ENCODE measurements at regions not wholly inside any gene's neighbourhood (a gene's known extent, or its start where the extent isn't known, plus 50 kb on each side); places are given as distances from the start of the nearest gene placed in this dataset.

- no peaks in the 10 kb centered on the region for H4K20me1 ChIP-seq (replicated peaks; ENCODE audit: control insufficient read depth, extremely low read depth, insufficient read depth, low read length)
- no peaks in the 10 kb centered on the region for H3K79me2 ChIP-seq (ENCODE audit: control insufficient read depth, insufficient read depth, low read length)
- no peak overlapping the region for H3K9ac ChIP-seq (replicated peaks; ENCODE audit: extremely low read depth, insufficient read depth, low read length)
- no peaks in the 10 kb centered on the region for H3K36me3 ChIP-seq (ENCODE audit: control insufficient read depth in 2 of 2, extremely low read depth in 1 of 2, insufficient read depth in 2 of 2, low read length in 2 of 2)
- dilution Hi-C loops (cut with MboI; ENCODE audit: extremely low pct_ligation_motif_present, low sequenced_read_pairs): no loop called here
- no peaks in the 10 kb centered on the region for H3K9me1 ChIP-seq (replicated peaks; ENCODE audit: control insufficient read depth, extremely low read depth, insufficient read depth, low read length)
- BruUV-seq (replicated peaks): no TSS peak
- no peaks in the 10 kb centered on the region for H3K9me3 ChIP-seq (replicated peaks; ENCODE audit: control insufficient read depth, insufficient read depth, low read length)
- H3K27ac ChIP-seq (ENCODE audit: insufficient read depth, low read depth, low read length): no peak overlapping the region
- no peaks in the 10 kb centered on the region for H3K27me3 ChIP-seq (ENCODE audit: control insufficient read depth in 2 of 2, insufficient read depth in 2 of 2, low read length in 2 of 2)
- FAIRE-seq (no peak), DNase-seq (ENCODE audit: low read depth, low spot score) (no peak)
- CTCF ChIA-PET: no interaction called here
- H2AFZ ChIP-seq (ENCODE audit: low read depth, low read length): no peak overlapping the region
- H3K4me2 ChIP-seq (ENCODE audit: insufficient read depth, low read length): no peak overlapping the region
- POLR2A ChIA-PET: no interaction called here
- H3K4me3 ChIP-seq (replicated peaks in 1 of 3; ENCODE audit: insufficient read depth in 1 of 3, low read depth in 1 of 3, low read length in 3 of 3): no peak overlapping the region
- TF ChIP-seq MAX (IDR thresholded peaks at IDR 0.05; ENCODE audit: insufficient read depth, insufficient read length) (no peak), POLR2AphosphoS5 (IDR thresholded peaks at IDR 0.05; ENCODE audit: insufficient read depth, low read depth, low read length) (no peak), FOS (IDR thresholded peaks at IDR 0.05; ENCODE audit: borderline replicate concordance, insufficient read depth, low read length) (no peak), GATA2 (IDR thresholded peaks at IDR 0.05; ENCODE audit: insufficient read depth, insufficient read length, low read depth, low read length) (no peak), POLR2A (IDR thresholded peaks at IDR 0.05; ENCODE audit: low read depth, low read length) (no peak), MYC (IDR thresholded peaks at IDR 0.05; ENCODE audit: low read depth, low read length) (no peak), EZH2 (IDR thresholded peaks at IDR 0.05; ENCODE audit: borderline replicate concordance, low read depth, low read length, severe bottlenecking) (no peak), CTCF (IDR thresholded peaks at IDR 0.05; ENCODE audit: extremely low read depth in 1 of 2, insufficient read depth in 1 of 2, low read depth in 1 of 2, low read length in 2 of 2) (no peak), JUN (IDR thresholded peaks at IDR 0.05; ENCODE audit: borderline replicate concordance, insufficient read depth, insufficient read length, low read depth) (no peak)
- intact Hi-C loops (cut with micrococcal nuclease): no loop called here
- no peaks in the 10 kb centered on the region for H3K4me1 ChIP-seq (ENCODE audit: control insufficient read depth, extremely low read depth, insufficient read depth, low read length)
These were observed 84.3 kb upstream of the CELF4 start for GRCh38 chr18:37649930-37650329.

Data from endothelial cell of umbilical vein (primary cell).